Testis (tissue), 2 donors: ENCODE measurements at regions not wholly inside any gene's neighbourhood (a gene's known extent, or its start where the extent isn't known, plus 50 kb on each side); places are given as distances from the start of the nearest gene placed in this dataset.

Source experiments
- POLR2A ChIP-seq: fragments of 450-650 bp; IDR thresholded peaks from one replicate; pipeline ENCODE4 v1.6.1; 2017; ENCODE audit warnings: antibody characterized with exemption, mild to moderate bottlenecking, moderate library complexity
- TF ChIP-seq, protein P1 (sequence below), 3 experiments: fragments of 450-650 bp in 2 of 3; fragments of 200-600 bp in 1 of 3; sonication (generic) in 1 of 3; IDR thresholded peaks; one replicate each; pipeline ENCODE4 v1.5.1; 2016 to 2019; ENCODE audit warnings: antibody characterized with exemption in 3 of 3, mild to moderate bottlenecking in 2 of 3, moderate library complexity in 1 of 3

DNA sequence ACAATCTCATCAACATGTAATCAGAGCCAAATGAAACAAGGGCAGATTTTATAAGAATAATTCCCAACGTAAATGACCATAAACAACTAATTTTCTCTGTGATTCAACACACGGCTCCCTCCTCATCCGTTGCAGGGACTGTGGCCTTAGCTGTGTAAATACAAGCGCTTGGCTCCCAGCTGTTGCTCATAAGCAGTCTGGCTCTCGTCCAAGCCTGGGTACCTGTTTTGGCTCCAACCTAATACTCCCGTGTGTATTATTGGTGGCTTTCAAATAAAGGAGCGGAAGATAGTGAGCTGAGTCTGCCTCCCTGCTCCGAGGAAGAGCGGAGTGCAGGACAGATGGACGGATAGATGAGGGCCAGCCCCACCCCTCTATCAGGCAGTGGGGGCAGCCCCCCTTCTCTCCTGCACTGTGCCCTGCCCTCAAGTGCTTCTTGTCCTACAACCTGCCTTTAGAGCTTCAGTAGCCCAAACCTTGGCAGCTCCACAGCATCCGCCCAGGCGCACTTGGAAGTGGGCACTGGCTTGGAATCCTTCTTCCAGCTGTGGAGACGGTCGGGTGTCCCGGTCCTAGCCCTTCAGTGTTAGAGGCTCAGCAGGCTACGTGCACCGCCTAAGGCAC is 670.9 kb downstream of the BRD1 start:
- TF ChIP-seq POLR2A: no peak
- TF ChIP-seq, protein P1, sequence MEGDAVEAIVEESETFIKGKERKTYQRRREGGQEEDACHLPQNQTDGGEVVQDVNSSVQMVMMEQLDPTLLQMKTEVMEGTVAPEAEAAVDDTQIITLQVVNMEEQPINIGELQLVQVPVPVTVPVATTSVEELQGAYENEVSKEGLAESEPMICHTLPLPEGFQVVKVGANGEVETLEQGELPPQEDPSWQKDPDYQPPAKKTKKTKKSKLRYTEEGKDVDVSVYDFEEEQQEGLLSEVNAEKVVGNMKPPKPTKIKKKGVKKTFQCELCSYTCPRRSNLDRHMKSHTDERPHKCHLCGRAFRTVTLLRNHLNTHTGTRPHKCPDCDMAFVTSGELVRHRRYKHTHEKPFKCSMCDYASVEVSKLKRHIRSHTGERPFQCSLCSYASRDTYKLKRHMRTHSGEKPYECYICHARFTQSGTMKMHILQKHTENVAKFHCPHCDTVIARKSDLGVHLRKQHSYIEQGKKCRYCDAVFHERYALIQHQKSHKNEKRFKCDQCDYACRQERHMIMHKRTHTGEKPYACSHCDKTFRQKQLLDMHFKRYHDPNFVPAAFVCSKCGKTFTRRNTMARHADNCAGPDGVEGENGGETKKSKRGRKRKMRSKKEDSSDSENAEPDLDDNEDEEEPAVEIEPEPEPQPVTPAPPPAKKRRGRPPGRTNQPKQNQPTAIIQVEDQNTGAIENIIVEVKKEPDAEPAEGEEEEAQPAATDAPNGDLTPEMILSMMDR (IDR thresholded peaks at IDR 0.05): no peak
